ENCODE measurements at regions not wholly inside any gene's neighbourhood (a gene's known extent, or its start where the extent isn't known, plus 50 kb on each side); places are given as distances from the start of the nearest gene placed in this dataset.

GRCh38 chr10:28449382-28449781 lies 83.5 kb upstream of the WAC start:
- TF ChIP-seq, protein P1, sequence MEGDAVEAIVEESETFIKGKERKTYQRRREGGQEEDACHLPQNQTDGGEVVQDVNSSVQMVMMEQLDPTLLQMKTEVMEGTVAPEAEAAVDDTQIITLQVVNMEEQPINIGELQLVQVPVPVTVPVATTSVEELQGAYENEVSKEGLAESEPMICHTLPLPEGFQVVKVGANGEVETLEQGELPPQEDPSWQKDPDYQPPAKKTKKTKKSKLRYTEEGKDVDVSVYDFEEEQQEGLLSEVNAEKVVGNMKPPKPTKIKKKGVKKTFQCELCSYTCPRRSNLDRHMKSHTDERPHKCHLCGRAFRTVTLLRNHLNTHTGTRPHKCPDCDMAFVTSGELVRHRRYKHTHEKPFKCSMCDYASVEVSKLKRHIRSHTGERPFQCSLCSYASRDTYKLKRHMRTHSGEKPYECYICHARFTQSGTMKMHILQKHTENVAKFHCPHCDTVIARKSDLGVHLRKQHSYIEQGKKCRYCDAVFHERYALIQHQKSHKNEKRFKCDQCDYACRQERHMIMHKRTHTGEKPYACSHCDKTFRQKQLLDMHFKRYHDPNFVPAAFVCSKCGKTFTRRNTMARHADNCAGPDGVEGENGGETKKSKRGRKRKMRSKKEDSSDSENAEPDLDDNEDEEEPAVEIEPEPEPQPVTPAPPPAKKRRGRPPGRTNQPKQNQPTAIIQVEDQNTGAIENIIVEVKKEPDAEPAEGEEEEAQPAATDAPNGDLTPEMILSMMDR (IDR thresholded peaks at IDR 0.05) = no peak
- TF ChIP-seq POLR2A (IDR thresholded peaks at IDR 0.05) = no peak

Data from esophagus squamous epithelium (tissue), 4 donors.